ENCODE measurements at regions not wholly inside any gene's neighbourhood (a gene's known extent, or its start where the extent isn't known, plus 50 kb on each side); places are given as distances from the start of the nearest gene placed in this dataset.

DNA sequence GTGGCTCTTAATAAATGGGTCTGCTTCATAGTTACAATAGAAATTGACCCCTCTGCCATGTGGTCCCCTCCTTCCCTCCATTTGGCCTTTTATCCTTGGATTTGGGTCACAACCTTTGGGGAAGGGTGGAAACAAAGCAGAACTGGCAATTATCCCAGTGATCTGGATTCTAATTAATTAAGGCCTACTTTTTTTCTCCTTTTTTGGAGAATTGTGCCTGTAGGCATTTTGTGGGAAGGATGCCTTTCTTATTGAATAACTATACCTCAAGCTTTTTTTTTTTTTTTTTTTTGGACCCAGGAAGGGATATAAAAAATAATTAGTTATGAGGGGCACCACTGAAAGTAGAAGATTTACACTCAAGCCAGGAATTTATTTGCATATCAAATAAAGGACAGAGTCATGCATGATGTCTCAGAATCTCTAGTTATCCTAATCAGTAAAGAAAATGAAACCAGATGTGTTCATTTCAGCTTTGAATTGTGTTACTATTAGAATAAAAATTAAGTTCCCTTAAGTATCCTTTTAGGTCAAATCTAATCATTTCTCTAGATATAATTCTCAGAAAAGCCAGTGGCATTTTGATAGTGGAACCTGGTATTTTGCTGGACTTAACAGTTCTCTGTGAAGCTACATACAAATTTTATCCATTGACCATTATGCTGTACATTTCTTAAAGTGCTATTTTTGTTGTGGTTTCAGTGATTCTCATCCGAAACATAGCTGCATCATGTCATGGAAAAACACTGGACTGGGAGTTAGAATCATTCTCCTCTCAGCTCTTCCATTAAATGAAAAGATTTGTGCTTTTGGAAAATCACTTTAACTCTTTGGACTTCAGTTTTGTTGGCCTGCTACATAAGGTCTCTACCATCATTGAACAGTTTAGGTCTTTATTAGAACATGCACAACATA is 129.3 kb downstream of the KCNRG start:
- no peak for DNase-seq (ENCODE audit: low read depth)
- TF ChIP-seq, protein P1, sequence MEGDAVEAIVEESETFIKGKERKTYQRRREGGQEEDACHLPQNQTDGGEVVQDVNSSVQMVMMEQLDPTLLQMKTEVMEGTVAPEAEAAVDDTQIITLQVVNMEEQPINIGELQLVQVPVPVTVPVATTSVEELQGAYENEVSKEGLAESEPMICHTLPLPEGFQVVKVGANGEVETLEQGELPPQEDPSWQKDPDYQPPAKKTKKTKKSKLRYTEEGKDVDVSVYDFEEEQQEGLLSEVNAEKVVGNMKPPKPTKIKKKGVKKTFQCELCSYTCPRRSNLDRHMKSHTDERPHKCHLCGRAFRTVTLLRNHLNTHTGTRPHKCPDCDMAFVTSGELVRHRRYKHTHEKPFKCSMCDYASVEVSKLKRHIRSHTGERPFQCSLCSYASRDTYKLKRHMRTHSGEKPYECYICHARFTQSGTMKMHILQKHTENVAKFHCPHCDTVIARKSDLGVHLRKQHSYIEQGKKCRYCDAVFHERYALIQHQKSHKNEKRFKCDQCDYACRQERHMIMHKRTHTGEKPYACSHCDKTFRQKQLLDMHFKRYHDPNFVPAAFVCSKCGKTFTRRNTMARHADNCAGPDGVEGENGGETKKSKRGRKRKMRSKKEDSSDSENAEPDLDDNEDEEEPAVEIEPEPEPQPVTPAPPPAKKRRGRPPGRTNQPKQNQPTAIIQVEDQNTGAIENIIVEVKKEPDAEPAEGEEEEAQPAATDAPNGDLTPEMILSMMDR (IDR thresholded peaks at IDR 0.05; ENCODE audit: low read length, missing control alignments), result no peak
- no peak overlapping the region for H3K4me3 ChIP-seq (replicated peaks; ENCODE audit: low read depth, low read length)

DNA sequence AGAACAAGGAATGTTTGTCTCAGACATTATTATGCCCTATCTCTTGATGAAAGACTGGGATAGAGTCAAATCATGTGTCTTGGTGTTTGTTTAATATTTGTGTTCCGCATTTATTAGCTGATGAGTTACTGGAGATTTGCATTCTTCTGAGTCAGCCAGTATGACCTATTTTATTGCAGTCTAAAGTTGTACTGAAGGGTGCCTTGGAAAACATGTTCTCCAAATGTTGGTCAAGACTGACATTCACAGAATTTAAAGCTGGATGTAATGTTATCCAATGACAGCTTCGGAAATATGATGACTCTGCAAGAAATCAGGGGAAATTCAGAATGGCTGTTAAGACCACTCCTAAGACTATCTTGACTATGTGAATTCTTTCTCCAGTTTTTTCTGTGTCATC is 134.0 kb downstream of the KCNRG start:
- H3K4me3 ChIP-seq (replicated peaks; ENCODE audit: low read depth, low read length), result no peak overlapping the region
- TF ChIP-seq, protein P1 (IDR thresholded peaks at IDR 0.05; ENCODE audit: low read length, missing control alignments), result no peak
- no peak for DNase-seq (ENCODE audit: low read depth)

DNA sequence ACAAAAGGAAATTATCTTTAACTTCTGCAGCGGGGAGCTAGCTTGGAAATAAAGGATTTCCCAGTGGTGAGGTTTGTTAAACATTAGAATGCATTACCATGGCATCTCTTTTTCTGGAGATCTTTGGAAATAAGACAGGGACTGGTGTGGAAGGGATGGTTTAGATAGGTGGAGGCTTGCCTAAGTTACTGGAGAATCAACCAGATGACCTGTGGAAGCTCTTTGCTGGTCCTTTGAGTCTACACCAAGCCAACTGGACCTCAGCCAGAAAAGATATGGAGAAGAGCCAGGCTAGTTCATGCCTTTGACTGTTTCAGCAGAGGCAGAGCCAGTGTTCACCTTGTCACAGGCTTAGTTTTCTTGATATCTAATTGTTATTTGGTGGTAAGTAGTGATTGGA is 134.7 kb downstream of the KCNRG start:
- no peak overlapping the region for H3K4me3 ChIP-seq (replicated peaks; ENCODE audit: low read depth, low read length)
- DNase-seq (ENCODE audit: low read depth), result no peak
- TF ChIP-seq, protein P1 (IDR thresholded peaks at IDR 0.05; ENCODE audit: low read length, missing control alignments), result no peak

DNA sequence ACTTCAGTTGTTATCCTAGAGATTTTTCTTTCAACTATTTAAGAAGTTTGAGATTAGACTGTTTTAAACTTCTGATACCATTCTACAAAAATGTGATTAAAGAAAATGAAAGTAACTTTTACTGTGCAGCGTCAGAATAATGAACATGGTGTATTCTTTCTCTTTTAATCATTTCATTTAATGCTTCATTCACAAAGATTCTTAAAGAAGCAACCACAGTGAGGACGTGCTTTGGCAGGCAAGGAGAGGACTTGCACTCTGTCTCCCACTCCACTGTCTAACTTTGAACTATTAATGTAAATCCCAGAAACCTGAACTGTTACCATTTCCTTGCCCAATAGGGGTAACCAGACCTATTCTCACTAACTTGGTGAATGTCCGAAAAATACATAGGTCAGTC is 137.0 kb downstream of the KCNRG start:
- no peak overlapping the region for H3K4me3 ChIP-seq (replicated peaks; ENCODE audit: low read depth, low read length)
- TF ChIP-seq, protein P1 (IDR thresholded peaks at IDR 0.05; ENCODE audit: low read length, missing control alignments), result no peak
- DNase-seq (ENCODE audit: low read depth), result no peak

DNA sequence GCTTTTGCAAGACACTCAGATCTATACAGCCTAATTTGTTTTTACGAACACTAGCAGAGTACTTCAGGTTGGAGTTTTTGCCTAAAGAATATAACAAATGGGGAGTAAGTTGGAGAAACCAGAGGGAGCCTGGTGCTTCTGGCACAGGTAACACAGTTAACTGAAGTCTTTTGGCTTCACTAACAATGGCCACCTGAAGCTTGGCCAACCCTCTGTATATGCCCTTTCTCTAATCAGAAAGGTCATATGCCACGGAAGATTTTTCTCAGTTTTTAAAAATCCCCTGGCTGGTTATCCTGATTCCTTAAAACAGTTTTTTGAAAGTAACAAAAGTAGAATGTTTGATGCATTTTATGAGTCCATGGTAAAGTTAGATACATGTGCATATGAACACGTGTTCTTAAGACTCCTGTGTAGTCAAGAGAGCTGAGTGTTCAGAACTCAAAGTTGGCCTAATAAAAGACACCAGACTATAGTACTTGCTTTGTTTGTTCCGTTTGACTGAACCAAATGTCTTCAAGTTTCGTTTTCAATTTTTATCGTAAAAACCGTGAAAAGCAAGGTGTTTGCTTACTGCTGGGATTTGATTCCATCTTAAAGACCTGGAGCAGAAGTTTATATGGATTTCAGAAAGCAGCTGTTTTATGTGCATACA is 137.5 kb downstream of the KCNRG start:
- no peak overlapping the region for H3K4me3 ChIP-seq (replicated peaks; ENCODE audit: low read depth, low read length)
- TF ChIP-seq, protein P1 (IDR thresholded peaks at IDR 0.05; ENCODE audit: low read length, missing control alignments), result no peak
- DNase-seq (ENCODE audit: low read depth), result no peak

DNA sequence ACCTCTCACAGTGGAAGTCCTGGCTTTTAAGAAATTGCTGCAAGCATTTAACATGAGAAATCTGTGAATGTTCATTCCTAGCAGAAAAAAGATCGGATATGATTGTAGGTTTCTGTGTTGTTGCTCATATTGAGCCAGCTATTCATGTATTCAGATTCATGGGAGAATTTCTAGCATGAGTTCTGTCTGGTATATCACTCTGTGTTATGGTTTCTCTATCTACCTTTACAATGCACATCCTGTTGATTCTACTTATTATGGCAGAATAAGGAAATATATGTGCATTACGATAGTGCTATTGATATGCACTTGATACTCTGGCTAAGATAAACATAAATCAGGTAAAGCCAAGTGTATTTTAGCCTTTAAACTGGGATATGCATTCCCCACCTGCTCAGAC is 138.2 kb downstream of the KCNRG start:
- TF ChIP-seq, protein P1 (IDR thresholded peaks at IDR 0.05; ENCODE audit: low read length, missing control alignments), result no peak
- DNase-seq (ENCODE audit: low read depth), result no peak
- no peak overlapping the region for H3K4me3 ChIP-seq (replicated peaks; ENCODE audit: low read depth, low read length)

Measured in fibroblast of pulmonary artery (primary cell).